HuH-7 (cell line): ENCODE measurements at regions not wholly inside any gene's neighbourhood (a gene's known extent, or its start where the extent isn't known, plus 50 kb on each side); places are given as distances from the start of the nearest gene placed in this dataset.

Source experiments
- DNase-seq: peaks from one replicate; pipeline ENCODE4 v3.0.0; 2011; ENCODE audit warnings: low spot score

DNA sequence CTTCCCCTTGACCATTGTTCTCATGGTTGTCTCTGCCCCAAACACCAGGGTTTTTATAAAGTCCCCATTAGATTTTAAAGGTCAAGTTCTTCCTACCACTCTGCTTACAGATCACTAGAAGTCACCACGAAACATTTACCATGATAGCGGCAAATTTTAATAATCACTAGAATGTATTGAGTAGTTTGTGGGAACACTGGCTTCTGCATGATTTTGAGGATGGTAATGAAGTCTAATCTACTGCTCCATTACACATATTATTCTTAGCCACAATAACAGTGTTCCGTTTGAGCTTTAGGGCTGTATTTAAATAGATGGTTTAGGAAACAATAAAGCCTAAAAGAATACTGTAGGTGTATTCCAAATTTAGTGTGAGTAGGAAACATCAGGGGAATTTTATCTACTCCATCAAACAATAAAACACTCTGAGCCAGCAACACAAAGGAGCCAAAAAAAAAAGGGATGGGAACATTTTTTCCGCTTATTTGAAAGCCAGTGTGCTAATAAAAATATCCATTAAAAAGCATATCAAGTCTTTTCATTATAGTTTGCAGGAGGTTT, 49.7 kb downstream of the KLF12 start:
- DNase-seq = no peak

DNA sequence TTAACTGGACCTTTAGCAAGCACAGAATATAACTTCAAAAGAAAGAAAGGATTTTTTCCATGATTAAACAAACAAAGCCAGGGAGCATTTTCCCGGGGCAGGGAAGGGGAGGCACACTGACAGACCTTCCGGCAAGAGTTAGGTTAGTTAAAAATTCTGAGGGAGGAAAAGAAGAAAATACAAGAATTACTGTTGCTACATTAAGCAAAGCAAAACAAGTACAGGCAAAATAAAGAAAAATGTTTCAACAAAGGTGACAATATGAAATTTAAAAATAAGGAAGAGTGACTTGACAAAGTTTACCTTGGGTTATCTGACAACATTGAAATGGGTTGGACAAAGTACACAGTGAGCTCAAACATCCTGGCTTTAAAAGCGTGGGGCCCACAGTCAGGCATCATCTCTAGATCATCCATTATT, 51.5 kb downstream of the KLF12 start:
- DNase-seq = peak; percentile 15

DNA sequence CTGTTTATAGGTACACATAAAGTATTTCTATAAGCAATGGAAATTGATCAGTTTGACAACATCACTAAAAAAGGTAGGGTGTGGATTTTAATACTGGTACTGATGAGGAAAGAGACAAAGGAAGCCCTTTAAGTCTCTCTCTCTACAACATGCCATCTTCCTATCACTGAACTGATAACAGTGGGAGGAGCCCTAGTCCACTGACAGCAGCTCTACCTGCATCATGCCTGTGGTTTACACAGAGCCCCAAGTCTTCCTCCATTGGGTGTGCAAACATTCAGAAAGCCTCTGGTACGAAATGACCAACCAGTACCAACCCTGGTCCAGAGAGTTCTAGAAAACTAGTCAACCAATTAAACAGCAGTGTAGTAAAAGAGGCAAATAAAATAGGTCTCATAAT, 53.4 kb downstream of the KLF12 start:
- no peak for DNase-seq

DNA sequence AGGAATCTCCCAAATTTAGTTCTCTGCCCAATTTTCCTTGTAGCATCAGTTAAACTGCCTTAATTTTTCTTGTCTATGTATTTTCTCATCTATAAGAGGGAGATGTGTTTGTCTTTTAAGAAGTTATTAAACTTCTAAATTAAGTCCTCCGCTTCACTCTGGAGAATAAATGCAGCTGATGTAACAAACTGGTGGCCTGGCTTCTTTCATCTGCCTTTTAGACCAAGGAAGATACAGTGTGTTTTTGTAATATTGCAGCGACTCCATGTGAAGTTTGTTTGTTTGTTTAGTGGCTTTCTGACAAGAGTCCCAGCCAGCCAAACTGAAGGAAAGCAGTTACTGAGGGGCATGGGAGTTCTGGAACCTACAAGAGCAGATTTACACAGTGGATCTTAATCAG, 56.4 kb downstream of the KLF12 start:
- DNase-seq = no peak

DNA sequence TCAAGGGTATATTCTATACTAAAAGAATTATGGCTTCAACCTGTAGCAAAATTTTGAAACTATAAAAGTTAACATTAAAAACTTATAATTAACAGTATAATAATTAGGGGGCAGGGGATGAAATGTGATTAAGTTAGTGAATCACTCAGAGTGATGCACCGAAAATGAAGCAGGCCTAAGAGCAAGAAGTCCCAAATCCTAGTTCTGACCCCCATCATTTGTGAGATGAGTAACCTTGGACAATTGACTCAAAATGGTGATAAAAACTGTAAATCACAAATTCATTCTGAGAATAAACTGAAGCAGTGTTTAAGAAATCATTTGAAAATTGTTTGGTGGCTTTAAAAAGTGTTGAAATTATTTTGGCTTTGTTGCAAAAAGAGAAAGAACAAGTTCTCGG, 56.8 kb downstream of the KLF12 start:
- DNase-seq = no peak

DNA sequence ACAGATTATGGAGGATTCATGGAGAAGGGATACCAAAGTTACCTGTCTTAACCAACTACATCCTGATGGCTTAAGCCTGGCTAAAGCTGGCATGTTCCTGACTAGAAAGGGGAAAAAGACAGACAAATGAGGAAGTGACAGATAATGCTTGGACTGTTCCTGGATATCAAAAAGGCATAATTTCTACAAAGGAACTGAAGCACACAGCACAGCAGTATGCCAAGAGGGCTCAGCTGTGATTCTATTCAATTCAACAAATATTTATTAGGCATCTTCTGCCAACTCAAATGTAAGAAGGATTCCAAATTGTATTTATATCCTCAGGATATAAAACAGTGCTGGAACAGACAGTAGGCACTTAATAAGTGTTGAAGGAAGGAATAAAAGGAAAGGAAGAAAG, 59.5 kb downstream of the KLF12 start:
- no peak for DNase-seq

DNA sequence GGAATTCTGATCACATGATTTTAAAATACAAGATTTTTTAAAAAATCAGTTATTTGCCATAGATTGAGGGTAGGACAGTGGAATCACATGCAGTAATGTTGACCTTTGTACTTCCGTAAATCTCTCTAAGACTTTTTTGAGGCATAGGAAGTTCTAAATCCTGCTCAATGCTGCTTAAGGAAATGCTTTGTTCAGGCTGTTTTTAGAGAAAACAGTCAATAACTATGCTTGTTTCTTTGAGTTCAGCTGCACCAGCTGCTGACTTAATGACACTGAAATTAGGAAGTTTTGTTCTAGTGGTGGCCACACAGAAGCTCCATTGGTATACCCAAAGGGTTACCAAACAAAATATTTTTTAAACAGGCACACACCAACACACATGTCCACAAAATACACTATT, 60.9 kb downstream of the KLF12 start:
- DNase-seq = no peak

DNA sequence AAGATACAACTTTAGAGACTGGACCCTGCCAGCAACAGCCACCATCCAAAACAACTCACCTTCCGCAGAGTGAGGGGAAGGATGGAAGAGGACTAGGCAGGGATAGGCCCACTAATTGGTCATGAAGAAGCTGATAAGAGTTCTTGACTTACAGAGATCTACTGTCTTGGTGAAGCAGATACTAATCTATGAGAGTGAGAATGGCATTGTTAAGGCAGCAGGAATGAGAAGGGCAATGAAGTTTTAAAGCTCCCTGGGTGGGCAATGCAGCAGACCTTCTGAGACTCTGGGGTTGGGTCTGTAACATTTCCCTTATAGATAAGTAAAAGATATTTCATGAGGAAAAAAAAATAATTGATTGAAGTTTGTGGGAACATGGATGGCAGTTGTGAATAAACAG, 63.7 kb downstream of the KLF12 start:
- DNase-seq = no peak

DNA sequence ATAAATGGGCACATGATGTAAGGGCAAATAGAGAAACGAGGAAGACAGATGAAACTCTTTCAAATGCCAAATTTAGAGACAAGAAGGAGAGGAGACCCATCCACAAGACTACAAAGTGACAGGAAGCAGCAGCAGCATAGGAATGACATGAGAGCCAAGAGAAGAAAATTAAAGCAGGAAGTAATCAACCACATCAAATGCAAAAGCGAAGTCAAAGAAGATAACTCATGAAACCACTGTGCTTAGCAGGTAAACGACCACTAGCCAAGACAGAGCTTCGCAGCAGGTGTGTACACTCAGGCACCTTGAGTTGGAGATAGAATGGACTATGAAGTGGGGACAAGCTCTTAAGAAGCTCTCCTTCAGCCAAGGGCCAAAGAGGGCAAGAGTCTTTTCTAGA, 64.1 kb downstream of the KLF12 start:
- no peak for DNase-seq

DNA sequence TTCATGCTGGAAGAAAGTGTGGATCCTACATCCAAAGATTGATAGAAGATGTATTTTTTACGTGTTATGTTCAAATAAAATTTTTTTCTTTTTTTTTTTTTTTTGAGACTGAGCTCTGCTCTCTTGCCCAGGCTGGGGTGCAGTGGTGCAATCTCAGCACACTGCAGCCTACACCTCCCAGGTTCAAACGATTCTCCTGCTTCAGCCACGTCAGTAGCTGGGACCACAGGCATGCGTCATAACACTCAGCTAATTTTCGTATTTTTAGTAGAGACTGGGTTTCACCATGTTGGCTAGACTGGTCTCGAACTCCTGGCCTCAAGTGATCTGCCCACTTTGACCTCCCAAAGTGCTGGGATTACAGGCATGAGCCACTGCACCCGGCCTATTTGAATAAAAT, 65.7 kb downstream of the KLF12 start:
- DNase-seq = no peak

DNA sequence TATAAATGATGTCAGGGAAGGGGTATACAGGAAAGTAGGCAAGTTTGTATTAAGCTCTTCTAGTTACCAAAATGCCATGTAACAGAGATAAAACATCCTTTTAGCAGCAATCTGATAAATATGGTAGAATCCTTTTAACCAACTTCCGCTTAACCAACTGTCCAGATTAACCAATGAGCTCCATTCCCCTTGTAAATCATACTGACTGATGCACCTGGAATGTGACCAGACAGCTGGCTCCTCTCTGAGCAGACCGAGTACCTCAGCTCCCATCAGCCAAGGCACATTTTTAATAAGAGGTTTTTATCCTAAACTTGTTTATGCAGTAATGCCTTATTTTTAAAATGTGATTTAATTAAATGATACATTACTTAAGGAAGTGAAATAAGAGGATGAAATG, 66.4 kb downstream of the KLF12 start:
- no peak for DNase-seq

DNA sequence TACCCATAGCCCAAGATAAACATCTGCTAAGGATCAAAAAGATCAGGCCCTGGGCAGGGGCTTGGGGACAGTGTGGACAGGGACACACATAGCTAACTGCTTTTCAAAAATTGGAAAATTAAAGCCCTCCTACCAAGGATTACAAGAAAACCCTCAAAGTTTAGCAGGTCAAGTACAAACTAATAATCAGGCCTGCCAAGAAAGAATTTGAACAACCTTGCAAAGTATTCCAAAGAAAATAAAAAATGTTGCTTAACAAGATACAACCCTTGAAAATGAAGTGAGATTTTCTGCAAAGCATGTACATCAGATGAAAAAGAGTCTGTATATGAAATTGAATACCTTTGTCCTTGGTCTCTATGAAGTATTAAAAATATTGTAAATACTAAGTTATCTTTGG, 67.3 kb downstream of the KLF12 start:
- DNase-seq = no peak

DNA sequence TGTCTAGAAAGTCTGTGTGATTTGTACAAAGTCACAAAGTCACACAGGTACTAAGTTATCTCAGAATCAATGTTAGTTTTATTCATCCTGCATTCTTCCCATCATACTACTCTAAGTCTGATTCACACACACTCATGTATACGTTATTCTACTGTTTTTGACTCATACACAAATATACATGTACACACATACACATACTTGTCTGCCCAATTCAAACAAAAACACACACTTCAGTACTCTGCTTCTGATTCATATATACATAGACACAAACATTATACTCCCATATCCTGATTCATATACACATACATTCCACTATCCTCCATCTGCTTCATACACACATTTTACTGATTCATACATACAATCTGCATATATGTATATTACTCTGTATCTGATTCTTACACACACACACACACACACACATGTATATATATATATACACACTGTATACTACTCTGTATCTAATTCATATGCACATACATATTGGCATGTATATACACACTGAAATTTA, 69.3 kb downstream of the KLF12 start:
- no peak for DNase-seq

DNA sequence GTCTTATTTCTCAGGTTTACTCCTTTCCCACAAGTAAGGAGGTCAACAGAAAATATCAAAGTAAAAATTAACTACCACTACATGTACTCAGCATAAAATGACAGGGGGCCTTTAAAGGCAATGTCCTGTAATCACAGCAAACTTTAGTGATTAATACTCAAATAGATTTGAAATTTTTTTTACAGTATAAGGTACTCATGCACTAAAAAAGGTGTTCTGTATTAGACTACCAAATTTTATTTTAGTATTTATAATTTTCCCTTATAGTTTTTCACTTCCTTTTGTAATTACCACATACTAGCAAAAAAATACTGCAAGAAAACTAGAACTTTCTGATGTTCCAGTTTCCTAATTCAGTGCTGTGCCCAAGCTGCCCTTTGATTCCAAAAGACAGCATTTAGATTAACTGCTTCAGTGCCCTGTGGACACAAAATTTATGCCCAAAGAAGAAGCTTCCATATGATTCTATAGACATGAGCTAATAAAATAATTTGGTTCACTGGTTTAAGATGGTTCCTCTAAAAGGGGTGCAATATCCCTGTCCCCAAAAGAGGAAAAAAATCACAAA, 70.6 kb downstream of the KLF12 start:
- no peak for DNase-seq

DNA sequence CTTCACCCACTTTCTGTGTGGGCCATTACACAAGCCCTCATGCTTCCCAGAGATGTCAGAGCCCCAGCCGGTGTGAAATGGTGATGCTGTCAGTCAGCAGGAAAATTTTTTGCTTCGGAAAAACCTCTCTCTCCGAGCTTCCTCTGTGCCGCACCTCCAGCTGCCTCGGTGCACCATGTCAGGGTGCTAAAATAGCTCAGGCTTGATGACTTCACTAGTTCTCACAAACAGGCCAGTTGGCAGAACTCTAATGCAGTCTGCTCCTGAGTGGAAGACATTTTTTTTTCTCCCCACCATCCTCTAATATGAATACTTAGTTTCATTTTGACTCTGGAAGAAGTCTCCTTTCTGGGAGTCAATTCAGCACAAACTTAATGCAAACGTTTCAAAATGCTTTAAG, 71.3 kb downstream of the KLF12 start:
- DNase-seq = no peak

DNA sequence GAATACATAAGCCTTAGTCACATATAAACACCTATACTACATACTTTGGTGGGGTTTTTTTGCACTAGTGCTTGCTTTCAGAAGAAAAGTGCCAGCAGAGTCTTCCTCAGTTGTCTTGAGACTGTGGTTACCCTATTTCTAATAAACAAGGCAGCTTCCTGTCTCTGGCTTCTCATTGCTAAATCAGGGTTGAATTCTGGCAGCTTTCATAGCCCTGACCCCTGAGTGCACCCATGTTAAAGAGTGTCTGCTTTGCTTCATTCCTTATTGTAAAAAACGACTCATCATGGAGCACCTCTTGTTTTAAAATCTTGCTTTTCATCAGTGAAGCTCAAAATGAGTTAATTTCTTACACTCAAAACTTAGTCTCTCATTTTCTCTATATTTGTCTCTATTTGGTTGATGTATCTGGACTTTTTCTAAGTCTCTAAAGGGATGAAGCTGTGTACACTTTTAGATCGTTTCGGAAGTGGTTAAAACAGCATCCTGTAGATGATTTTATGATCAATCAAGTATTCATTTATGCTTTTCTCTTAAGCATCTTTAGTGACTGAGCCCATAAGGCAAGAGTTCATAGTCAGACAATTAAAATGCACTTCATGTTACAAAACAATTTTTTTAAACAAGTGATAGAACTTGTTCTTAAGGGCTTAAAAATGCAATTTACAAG, 72.1 kb downstream of the KLF12 start:
- DNase-seq = no peak

DNA sequence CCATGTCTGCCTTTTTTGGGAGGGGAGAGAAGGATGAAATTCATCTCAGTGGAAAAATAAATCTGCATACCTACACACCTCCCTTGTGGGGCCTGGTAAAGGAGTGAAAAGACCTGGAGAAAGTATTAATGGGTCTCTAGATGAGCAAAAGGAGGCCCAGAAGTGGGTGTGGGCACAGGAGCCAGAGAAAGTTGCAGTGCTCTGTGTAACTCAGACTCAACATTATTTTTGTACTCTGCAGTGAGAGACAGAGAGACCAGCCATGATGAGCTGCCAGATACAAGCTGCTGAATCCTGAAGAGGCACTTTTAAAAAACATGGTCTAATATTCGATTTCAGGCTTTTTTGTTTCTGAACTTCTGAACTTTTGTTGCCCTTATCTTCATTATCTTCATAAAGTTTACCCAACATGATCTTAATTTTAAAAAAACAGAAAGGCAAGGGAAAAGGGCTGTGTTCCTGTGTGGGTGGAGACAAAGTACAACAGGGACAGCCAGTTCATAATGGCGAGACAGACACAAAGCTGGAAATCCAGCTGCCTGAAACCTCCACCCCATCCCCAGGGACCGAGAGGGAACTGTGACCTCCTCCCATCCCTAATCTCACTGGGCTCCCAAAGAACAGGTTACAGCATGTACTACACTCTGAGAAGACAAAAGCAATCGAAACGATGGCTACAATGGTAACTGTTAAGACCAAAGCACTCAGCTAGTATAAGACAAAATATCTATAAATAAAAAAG, 77.2 kb downstream of the KLF12 start:
- no peak for DNase-seq

DNA sequence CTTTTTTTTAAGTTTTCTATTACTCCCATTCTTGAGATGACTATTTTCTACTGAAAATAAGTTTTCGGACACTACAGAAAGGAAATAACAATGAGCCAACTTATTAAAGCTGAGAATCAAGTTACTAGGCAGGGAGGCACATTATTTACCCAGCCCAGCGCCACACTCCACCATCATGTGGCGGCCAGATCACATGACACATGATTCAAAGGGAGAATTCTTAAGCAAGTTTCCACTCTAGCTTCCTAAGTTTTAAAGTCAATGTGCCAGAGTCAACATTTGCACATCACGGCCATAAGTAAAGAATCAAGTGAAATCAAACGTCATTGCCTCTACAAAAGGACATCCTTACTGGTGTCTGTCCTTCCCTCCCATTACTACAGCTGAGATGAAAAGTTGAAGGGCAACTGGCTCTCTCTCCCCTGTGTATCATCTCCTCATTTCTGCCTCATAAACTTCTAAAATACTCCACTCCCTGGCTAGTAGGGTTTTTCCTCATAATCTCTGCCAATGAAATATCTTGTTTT, 81.7 kb downstream of the KLF12 start:
- DNase-seq = no peak

DNA sequence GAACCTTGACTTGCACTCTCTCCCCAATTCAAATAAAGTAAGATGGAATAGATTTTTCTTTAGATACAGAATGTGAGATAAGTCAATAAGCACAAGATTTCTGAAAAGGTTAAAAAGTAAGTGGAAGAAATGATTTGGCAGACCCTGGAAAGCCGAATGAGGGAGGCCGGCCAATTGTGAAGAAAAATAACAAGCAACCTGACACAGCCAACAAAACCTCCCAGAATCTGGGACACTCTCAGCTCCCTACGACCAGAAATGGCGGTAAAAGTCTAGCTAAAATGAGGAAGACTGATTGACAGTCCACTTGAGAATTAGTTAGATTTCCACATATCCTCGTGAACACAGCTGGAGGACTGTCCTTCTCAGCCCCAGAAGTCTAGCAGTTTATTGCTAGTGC, 85.4 kb downstream of the KLF12 start:
- no peak for DNase-seq

DNA sequence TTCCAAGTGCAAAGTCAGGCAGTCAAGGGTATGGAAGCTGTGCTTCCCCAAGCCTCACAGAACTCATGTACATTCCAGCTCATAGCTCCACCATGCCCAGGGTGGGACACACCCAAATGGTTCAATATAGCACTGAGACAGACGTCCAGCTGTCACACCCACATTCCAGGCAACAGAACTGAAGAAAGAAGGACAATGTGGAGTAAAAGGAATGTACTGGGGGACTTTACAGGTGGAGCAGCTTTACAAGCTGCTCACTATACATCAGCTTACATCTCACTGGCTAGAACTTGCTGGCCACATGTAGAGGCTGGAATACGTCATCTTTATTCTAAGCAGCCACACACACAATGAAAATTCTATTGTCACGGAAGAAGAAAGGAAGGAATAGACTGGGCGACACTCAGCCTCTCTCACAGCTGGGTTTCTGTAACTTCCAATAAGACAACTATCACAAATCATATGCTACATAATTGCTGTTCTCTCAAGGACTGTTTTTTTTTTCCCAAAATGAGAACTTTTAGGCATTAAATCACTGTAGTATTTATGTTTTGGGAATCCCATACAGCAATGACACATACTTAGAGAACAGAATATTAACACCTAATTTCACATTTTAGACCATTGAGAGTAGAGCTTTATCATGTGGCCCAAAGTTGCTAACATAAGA, 86.1 kb downstream of the KLF12 start:
- peak; percentile 18 for DNase-seq

DNA sequence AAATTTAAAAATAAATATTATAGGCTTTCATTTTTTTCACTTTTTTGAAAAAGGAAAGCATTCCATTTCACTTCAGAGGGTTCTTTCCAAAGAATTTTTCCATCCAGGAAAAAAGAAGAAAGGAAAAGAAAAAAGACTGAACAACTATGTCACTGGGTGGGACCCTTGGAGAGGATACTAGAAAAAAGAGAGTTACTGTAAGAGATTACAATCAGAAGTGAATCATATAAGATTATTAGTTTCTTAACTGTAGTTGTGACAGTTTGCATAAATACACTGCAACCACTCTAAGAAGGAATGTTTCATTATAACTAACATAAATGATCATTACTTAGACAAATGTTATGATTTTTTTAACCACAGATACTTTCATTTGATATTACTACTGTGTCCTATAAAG, 87.8 kb downstream of the KLF12 start:
- no peak for DNase-seq

DNA sequence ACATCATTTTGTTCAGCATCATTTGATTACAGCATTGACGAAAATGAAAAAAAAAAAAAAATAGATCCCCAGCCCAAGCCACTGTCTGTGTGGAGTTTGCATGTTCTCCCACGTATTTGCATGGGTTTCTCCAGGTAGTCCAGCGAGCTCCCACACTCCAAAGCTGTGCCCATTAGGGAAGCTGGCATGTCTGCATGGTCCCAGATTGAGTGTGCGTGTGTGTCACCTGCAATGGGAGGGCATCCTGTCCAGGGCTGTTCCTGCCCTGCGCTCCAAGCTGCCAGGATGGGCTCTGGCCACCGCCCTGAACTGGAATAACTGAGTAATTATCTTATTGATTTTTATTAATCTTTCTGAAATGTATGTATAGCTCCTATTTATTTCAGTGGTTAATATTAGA, 88.6 kb downstream of the KLF12 start:
- no peak for DNase-seq
